HG02763 (cell line): ENCODE measurements at regions not wholly inside any gene's neighbourhood (a gene's known extent, or its start where the extent isn't known, plus 50 kb on each side); places are given as distances from the start of the nearest gene placed in this dataset.
"Not testable (repeated sequence)": the region's sequence is repeated elsewhere in the genome, so short reads cannot be mapped to it uniquely, and the experiment has no call there.

Experiments used
- ATAC-seq: cut with Tn5 transposase; IDR thresholded peaks from one replicate; pipeline ENCODE4 v1.9.1; 2021; ENCODE audit warnings: mild to moderate bottlenecking, moderate library complexity; ENCODE audit not compliant: unreplicated experiment

DNA sequence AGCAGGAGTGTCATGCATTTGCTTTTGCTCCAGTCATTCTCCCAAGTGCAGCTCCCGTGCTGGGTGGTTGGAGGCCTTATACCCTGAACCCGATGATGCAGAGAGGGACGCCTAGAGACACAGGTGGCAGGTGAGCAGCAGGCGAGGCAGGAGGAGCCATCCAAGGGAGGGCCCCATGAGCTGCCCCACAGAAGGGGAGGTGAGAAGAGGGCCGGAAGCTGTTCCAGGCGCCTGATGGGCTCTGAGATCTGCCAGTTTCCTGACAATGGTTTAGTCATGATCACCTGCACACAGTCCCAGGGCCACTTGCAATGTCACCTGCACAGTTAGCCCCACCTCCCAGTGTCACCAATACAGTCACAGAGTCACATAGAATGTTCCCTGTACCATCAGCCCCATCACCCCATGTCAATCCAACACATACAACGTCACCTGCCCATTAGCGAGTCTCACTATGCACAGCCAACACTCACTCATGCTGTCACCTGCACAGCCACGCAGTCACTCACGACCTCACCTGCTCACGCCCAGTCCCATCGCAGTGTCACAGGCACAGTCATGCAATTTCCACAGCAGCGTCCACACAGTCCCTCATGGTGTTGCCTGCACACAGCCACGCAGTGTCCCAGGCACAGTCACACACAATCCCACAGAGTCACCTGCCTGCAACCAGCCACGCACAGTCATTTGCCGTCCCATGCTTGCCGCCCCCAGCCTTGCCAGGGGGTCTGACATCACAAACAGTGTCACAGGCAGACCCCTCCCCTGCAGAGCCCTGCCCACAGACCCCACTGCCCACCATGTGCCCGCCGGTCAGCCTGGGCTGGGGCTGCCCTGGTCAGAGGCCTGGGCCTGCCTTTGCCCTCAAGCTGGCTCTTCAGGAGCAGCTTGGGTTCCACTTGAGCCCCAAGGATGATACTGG is 113.4 kb downstream of the LHX2 start:
- no peak for ATAC-seq

DNA sequence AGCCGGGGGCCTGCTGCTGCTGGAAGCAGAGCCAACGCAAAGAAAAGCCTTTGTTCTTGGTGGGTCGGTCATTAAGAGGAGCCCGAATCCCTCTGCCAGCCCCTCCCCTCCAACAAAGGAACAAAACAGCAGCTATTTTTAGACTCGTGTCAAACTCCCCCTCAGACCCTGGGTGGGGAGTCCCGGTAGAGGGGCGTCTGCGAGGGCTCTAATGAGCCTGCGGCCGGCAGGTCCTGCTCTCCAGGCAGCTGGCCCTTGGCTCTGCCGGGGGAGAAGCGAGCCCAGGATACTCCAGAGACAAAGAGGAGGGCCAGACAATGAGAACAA is 114.0 kb downstream of the LHX2 start:
- no peak for ATAC-seq

DNA sequence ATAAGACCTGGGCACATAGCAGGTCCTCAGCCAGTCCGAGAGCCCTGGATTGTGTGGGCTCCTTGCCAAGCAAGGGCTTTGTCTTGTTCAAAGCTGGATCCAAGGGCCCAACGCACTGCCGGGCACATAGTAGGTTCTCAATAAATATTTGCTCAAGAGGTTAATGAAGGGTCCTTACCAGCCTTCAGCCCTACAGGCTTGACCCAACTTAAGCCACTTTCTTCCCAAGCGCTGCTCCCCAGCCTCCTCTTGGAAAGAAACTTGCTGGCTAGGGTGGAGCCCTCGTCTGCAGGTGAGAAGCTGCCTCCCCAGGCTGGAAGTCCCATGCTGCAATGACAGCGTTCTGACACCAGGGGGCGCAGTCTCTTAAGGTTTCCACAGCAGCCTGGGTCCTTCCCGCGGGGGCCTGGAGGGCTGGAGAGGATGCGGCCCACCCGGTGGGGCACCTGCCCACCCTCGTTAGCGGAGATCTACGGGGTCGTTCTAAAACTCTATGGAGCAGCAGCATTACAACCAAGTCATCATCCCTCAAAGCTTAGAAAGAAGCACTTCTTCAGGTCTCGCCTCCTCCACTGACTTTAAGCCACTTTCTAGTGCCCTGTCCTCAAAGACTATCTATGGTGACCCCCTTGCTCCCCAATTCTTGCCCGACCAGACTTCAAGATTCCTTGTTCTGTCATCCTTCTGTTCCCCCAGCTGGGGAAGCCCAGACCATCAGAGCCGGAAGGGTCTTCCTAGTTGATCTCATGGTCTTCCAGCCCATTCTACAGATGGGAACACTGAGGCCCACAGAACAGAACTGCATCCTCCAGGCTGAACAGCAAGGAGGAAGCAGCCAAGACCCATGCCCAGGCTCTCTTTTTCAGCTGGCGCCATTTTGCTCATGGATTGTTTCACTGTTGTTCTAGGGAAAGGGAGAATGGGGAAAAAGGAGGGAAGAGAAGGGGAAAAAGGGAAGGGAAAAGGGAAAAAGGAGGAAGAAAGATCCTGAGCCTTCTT is 115.4 kb downstream of the LHX2 start:
- no peak for ATAC-seq

DNA sequence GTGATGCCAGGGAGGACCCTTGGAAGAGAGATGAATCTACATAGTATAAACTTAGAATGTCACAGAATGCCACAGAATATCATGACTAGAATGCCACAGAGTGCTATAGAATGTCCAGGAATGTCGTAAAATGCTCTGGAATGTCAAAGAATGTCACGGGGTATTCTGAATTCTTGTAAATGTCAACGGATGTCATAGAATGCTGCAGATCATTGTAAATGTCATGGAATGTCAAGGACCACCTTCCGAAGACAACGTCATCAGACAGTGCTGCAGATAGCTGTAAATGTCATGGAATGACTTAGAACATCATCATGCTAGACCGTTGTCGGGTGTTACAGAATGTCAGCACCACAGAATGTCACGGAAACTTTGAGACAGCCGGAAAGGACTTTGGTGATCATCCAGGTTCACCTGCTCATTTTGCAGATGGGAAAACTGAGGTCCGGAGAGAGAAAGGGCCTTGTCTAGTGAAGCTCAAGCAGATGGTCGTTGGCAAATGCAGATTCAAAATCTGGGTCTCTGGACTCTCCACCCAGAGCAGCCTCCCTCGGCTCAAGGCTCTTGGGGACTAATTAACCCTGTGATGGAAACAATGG is 117.1 kb downstream of the LHX2 start:
- ATAC-seq, result no peak

DNA sequence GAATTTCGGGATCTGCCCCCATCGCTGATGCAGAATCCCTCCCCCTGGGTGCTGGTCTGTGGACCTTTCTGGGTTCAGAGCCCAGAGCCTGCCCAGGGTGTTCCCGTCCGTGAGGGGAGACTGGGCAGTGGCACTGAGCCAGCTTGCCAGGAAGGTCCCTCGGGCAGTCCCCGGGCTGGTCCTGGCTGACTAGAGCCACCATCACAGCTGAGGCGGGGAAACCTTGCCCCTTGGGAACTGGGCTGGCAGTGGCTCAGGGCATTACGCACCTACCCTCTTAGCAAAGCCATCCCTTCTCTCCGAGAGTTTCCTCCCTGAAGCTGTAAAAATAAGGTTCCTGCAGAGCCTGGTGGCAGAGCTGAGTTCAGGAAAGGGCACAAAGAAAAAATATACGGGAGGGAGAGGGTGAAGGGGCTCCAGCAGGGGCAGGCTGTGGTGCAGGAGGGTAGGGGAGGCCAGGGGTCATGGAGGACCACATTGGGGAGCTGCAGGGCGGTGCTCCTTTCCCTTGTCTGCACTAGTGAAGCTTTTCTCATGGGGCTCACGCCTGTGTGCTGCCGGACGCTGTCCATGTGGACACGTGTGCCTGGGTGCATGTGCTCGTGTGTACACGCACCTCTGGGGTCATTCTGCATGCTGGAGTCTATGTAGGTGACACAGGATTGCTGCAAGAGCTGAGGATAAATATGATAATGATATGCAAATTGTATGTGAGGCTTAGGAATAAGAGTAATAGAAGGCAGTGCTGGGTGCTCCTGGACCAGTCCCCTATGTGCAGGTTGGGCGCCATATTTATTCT is 118.9 kb downstream of the LHX2 start:
- no peak for ATAC-seq

DNA sequence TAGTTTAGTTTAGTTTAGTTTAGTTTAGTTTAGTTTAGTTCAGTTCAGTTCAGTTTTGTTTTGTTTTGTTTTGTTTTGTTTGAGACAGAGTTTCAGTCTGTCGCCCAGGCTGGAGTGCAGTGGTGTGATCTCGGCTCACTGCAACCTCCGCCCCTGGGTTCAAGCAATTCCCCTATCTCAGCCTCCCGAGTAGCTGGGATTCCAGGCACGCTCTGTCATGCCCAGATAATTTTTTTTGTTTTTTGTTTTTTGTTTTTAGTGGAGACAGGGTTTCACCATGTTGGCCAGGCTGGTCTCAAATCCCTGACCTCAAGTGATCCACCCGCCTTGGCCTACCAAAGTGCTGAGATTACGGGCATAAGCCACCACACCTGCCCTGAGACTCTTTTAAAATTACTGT is 120.0 kb downstream of the LHX2 start:
- ATAC-seq, result not testable (repeated sequence)

DNA sequence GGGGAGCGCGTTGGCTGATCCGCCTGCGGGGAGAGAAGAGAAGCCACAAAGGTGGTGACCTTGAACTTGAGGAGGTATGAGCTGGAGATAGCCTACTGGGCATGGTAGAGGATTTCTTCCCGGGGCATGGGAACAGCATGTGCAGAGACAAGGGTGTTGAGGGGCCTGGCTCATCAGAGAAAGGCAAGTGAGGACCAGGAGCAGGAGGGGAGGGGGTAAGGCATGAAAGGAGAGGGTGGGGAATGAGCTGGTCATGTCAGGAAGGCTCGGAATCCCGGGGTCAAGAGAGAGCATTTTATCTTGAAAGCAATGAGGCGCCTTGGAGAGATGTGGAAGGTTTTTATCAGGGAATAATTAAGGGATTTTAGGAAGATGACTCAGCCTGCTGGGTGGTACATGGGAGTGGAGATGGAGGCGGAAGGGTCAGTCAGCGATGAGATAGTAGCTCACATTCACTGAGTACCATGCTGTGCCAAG is 121.1 kb downstream of the LHX2 start:
- no peak for ATAC-seq

DNA sequence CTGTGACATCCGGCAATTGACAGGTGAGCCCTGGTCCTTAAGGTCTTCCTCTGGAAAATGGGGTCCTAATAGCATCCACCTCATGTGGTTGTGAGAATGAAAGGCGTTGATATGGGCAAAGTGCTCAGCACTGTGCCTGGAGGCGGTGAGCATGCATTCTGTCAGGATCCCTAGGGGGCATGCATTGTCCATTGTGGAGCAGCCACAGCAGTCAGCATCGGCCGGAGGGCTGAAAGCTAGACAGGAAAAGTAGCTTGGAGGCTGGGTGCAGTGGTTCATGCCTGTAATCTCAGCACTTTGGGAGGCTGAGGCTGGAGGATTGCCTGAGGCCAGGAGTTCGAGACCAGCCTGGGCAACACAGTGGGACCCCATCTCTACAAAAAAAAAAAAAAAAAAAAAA is 122.2 kb downstream of the LHX2 start:
- no peak for ATAC-seq

DNA sequence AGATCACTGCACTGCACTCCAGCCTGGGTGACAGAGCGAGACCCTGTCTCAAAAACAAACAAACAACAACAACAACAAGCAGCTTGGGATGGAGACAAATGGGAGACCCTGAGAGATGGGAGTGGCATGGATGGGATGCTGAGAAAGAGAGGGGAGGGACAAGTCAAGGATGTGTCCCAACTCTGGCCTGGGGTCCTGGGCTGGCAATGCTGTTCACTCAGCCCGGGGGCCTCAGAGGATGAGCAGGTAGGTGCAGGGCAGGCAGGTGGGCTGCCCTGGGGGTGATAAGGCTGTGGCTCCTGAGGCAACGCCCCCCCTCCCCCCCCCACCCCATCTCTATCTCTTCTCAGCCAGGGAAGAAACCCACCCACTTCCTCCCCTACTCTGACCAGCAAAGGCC is 123.0 kb downstream of the LHX2 start:
- no peak for ATAC-seq

DNA sequence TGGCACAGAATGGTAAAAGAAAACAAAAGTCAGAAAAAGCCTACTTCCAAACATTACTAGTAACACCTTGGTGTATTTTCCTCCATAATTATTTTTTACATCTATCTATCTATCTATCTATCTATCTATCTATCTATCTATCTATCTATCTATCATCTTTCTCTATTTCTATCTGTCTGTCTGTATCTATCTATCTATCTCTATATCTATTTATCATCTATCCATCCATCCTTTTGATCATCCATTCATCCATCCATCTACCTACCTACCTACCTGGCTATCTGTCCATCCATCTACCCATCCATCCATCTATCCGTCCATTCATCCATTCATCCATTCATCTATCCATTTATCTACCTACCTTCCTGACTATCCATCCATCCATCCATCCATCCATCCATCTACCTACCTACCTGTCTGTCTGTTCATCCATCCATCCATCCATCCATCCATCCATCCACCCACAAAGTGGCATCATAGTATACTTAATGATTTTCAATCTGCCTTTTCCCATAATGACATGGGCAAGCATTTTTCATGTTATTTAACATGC is 121.9 kb upstream of the NEK6 start:
- ATAC-seq, result no peak

DNA sequence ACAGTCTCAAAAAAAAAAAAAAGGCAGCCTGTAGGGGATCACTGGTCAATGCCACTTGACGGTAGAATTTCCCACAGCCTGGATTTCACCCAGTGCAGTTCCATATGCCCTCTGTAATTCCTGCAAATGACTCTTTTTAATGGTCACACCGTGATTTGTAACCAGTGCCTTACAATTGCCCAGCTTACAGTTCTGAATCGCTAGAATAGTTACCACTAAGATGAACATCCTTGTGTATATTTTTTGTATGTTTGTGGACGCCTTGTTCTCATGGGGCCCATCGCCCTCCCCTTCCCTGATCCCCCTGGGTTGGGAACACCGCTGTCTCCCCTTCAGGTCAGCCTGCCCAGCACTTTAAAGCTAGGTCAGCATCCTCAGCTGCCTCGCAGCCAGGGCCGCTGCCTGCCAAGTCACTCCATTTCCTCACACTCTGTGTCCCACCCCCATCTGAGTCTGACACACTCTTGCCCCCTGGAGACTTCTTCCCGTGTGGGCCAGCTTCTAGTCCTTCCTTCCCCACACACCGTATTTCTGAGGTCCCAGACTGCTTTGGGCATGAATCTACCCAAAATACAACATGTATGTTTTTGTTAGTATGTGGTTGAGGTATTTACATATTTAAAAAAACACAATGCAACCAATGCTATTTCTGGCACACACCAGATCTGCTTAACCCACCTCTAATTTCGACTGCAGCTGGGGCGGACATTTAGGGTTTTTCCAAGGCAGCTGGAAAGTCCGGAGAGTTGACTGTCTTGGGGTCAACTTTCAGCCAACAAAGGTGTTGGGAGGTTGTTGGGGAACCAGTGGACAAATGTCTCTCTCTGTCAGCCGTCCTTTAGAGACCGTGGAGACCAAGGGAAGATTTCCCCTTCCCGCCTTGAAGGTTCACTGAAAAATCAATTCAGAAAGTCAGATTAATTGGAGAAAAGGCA is 120.5 kb upstream of the NEK6 start:
- ATAC-seq, result peak; percentile 74

DNA sequence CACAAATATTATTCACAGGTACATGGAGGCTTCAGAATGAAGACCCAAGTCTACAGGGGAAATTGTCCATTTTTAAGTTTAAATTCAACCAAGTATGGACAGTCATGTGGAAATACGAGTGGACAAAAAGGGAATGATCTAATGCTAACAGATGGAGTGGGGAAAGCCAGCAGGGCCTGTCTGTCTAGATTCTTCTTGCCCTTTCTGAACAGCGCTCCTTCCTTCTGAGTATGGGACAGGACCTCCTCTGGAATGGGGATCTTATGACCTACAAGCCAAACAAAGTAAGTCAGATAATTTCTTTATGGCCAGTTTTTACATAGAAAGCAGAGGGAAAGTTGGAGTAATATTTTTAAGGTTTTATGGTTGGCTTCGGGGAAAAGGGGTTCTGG is 119.8 kb upstream of the NEK6 start:
- no peak for ATAC-seq

DNA sequence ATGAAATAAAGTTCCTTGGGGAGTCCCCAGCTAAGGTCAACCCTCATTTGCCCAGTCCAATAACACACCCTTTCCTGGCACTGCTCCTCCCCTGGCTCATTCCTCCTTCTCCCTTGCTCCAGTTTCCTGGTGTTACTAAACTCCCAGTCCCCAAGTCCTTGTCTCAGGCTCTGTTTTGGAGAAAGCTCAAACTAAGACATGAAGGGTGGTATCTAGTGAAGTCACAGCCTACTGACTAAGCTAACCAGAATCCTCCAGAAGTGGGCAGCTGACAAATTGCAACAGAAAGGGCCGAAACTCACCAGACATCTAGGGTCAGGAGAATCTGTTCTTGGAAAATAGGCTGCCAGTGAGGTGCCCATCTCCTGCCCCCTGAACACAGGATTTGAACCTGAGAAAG is 118.7 kb upstream of the NEK6 start:
- no peak for ATAC-seq

DNA sequence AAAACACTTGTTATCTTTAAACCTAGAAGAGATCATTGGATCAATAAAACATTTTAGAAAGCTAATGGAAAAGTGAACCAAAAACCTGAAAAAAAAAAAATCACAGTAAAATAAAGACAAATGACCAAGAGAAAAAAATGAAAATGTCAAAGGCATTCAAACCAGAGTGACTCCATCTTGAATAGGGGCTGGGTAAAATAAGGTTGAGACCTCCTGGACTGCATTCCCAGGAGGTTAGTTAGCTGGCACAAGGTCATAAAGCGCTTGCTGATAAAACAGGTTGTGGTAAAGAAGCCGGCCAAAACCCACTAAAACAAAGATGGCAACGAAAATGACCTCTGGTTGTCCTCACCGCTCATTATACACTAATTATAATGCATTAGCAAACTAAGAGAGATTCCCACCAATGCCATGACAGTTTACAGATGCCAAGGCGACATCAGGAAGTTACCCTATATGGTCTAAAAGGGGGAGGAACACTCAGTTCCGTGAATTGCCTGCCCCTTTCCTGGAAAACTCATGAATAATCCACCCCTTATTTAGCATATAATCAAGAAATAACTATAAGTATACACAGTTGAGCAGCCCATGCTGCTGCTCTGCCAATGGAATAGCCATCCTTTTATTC is 116.7 kb upstream of the NEK6 start:
- no peak for ATAC-seq

DNA sequence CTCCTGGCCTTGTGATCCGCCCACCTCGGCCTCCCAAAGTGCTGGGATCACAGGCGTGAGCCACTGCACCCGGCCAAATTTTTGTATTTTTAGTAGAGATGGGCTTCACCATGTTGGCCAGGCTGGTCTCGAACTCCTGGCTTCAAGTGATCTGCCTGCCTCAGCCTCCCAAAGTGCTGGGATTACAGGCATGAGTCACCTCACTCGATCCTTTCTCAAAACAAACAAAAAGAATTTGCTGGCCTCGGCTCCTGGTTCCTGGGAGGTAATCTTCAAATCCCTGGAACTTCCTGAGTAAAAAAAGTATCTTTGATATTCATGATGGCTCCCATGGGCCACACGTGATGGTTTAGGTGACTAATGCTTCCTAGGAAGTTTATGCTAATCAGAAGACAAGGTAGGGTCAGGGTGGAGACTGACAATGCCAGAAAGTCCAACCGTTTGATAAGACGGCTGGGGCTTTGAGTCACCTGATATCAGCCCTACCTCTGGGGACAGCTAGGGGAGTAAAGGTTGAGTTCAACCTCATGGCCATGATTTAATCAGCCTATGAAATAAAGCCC is 113.1 kb upstream of the NEK6 start:
- ATAC-seq, result not testable (repeated sequence)

DNA sequence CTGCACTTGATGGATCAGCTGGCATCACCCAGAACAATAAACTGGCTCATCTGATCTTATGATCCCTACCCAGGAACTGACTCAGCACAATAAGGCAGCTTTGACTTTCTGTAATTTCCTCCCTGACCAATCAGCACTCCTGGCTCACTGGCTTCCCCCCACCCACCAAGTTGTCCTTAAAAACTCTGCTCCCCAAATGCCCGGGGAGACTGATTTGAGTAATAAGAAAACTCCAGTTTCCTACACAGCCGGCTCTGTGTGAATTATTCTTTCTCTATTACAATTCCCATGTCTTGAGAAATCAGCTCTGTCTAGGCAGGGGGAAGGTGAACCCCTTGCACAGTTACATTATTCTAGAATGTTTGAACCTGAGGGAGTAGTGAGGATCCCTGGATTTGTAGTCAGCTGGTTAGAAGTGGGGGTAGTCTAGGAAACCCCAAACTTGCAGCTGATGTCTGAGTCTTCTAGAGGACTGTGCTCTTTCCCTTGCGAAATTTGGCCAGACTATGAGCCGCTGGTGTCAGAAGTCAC is 111.7 kb upstream of the NEK6 start:
- no peak for ATAC-seq

DNA sequence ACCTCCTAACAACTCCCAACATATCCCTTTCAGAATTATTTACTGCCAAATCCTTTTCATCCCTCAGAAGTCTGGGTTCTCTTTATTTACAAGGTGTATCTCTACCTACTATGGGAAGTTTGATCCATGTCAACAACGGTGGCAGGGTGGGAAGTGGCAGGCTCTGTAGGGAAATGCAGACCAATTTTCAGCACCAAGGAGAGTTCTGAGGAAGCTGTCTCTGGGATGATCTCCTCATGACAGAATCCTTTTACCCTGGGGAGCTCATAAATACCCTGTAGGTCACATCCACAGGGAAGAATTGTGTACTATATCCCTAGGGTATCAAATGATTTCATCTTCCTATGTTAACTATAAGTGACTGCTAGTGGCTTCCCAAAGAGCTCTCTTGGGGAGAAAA is 107.8 kb upstream of the NEK6 start:
- no peak for ATAC-seq

DNA sequence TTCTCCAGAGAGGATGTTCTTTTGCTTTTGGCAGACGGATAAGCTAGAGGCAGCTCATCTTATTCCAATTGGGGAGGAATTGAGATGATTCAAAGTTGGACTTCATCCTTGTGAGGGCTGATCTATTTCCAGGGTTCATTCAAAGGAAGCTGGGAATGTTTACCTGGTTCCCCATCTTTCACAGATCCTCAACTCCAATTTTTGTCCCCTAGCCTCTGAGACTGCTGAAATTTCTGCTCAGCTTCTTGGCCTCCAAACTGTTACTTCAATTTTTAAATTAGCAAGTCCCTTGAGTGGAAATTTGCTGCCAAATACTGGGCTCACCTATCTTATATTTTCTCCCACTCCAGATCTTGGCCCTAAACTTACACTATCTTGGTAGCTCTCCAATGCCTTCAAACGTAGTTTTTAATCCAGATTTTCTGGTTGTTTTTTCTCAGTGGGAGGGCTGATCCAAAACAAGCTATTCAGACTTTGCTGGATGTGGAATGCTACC is 93.9 kb upstream of the NEK6 start:
- ATAC-seq, result no peak
